DMS79 (cell line): ENCODE measurements at regions not wholly inside any gene's neighbourhood (a gene's known extent, or its start where the extent isn't known, plus 50 kb on each side); places are given as distances from the start of the nearest gene placed in this dataset.

ENCODE experiments used
- DNase-seq: peaks from one replicate; lab custom pipeline; 2025; lab: John Stamatoyannopoulos, UW

- DNase-seq, result no peak
These were observed 260.0 kb downstream of the ABHD5 start for GRCh38 chr3:43950775-43951174.

- DNase-seq, result no peak
These were observed 261.1 kb downstream of the ABHD5 start for GRCh38 chr3:43951813-43952212.

GRCh38 chr3:43953380-43953779, 262.6 kb downstream of the ABHD5 start:
- DNase-seq, result no peak

GRCh38 chr3:43953814-43954692, 263.3 kb downstream of the ABHD5 start:
- peak; percentile 25 for DNase-seq

GRCh38 chr3:43956945-43957344, 266.2 kb downstream of the ABHD5 start:
- DNase-seq, result no peak

GRCh38 chr3:43957553-43957952, 266.8 kb downstream of the ABHD5 start:
- no peak for DNase-seq

GRCh38 chr3:43958005-43958770, 267.4 kb downstream of the ABHD5 start:
- no peak for DNase-seq

- DNase-seq, result no peak
These were observed 268.2 kb downstream of the ABHD5 start for GRCh38 chr3:43958973-43959372.

GRCh38 chr3:43959498-43960447, 269.0 kb downstream of the ABHD5 start:
- DNase-seq, result no peak

GRCh38 chr3:43960448-43960840, 269.7 kb downstream of the ABHD5 start:
- DNase-seq, result peak; percentile 48

GRCh38 chr3:43962043-43962442, 271.3 kb downstream of the ABHD5 start:
- DNase-seq, result no peak

- no peak for DNase-seq
These were observed 272.5 kb downstream of the ABHD5 start for GRCh38 chr3:43963208-43963607.

GRCh38 chr3:43964640-43965039, 273.9 kb downstream of the ABHD5 start:
- no peak for DNase-seq

GRCh38 chr3:43965656-43966055, 274.9 kb downstream of the ABHD5 start:
- DNase-seq, result no peak

GRCh38 chr3:43966126-43966525, 275.4 kb downstream of the ABHD5 start:
- no peak for DNase-seq

- DNase-seq, result no peak
These were observed 275.2 kb upstream of the TOPAZ1 start for GRCh38 chr3:43966530-43966929.

- peak; percentile 3 for DNase-seq
These were observed 273.2 kb upstream of the TOPAZ1 start for GRCh38 chr3:43968465-43968864.

GRCh38 chr3:43969944-43970343, 271.7 kb upstream of the TOPAZ1 start:
- DNase-seq, result no peak

GRCh38 chr3:43970351-43970750, 271.3 kb upstream of the TOPAZ1 start:
- DNase-seq, result no peak

- no peak for DNase-seq
These were observed 270.8 kb upstream of the TOPAZ1 start for GRCh38 chr3:43970920-43971319.

GRCh38 chr3:43971486-43971885, 270.2 kb upstream of the TOPAZ1 start:
- DNase-seq, result no peak

- no peak for DNase-seq
These were observed 263.0 kb upstream of the TOPAZ1 start for GRCh38 chr3:43978708-43979107.
